SK-N-SH (cell line): ENCODE measurements at regions not wholly inside any gene's neighbourhood (a gene's known extent, or its start where the extent isn't known, plus 50 kb on each side); places are given as distances from the start of the nearest gene placed in this dataset.
A peak's percentile ranks its signal among the peaks of the same experiment; 100 is the strongest.

Experiments
- CTCF ChIA-PET: fragments of 300-600, 350-600 bp; formaldehyde crosslinking; extraction: SDS; loops from one replicate; lab custom pipeline; 2021; lab: Yijun Ruan, JAX
- POLR2A ChIA-PET: fragments of 350-600 bp; sonication (Branson Sonifier 250); formaldehyde crosslinking; extraction: SDS; loops from one replicate; lab custom pipeline; 2020; ENCODE audit warnings: antibody characterized with exemption, inconsistent platforms; lab: Yijun Ruan, JAX
- DNase-seq: peaks from one replicate; pipeline ENCODE4 v3.0.0; 2012
- H2AFZ ChIP-seq: fragments of 200-600 bp; sonication (generic); 2 replicates; pipeline ENCODE4 v1.8.1; 2016; ENCODE audit warnings: antibody characterized with exemption, mild to moderate bottlenecking, low read depth
- H3F3A ChIP-seq: fragments of 200-600 bp; sonication (generic); replicated peaks from 2 replicates; pipeline ENCODE3; 2016; ENCODE audit warnings: antibody characterized with exemption, mild to moderate bottlenecking; ENCODE audit not compliant: insufficient read depth
- H3K27ac ChIP-seq, 2 experiments: fragments of 200-500 bp in 1 of 2; fragments of 200-600 bp in 1 of 2; sonication (Bioruptor generic) in 1 of 2; sonication (generic), shearing (Covaris generic) in 1 of 2; 2 replicates each; pipeline versions ENCODE4 v1.5.1 to v1.6.1; 2014 to 2016; ENCODE audit warnings: low read depth in 2 of 2, inconsistent platforms in 1 of 2, low read length in 1 of 2, mild to moderate bottlenecking in 1 of 2, mixed read lengths in 1 of 2
- H3K27me3 ChIP-seq: fragments of 200-600 bp; sonication (generic), shearing (Covaris generic); 2 replicates; pipeline ENCODE4 v1.6.1; 2016; ENCODE audit warnings: mixed run types; ENCODE audit not compliant: insufficient read depth
- H3K36me3 ChIP-seq, 2 experiments: fragments of 200-500 bp in 1 of 2; fragments of 200-600 bp in 1 of 2; sonication (Bioruptor generic) in 1 of 2; sonication (generic) in 1 of 2; replicated peaks in 1 of 2; 2 replicates each; pipeline versions ENCODE3 to v1.5.1; 2014 to 2016; ENCODE audit warnings: low read length in 1 of 2, mild to moderate bottlenecking in 1 of 2; ENCODE audit not compliant: insufficient read depth in 2 of 2, control insufficient read depth in 1 of 2
- H3K4me1 ChIP-seq, 2 experiments: fragments of 200-500 bp in 1 of 2; fragments of 200-600 bp in 1 of 2; sonication (Bioruptor generic) in 1 of 2; sonication (generic), shearing (Covaris generic) in 1 of 2; 2 replicates each; pipeline versions ENCODE4 v1.5.1 to v1.6.1; 2014 to 2016; ENCODE audit warnings: low read depth in 1 of 2, low read length in 1 of 2, mixed run types in 1 of 2; ENCODE audit not compliant: insufficient read depth in 2 of 2, control insufficient read depth in 1 of 2
- H3K4me2 ChIP-seq: fragments of 200-600 bp; sonication (generic), shearing (Covaris generic); 2 replicates; pipeline ENCODE4 v1.6.1; 2017; ENCODE audit warnings: mixed run types
- H3K4me3 ChIP-seq, 2 experiments: fragments of 200-500 bp in 1 of 2; fragments of 200-600 bp in 1 of 2; sonication (Bioruptor generic) in 1 of 2; sonication (generic), shearing (Covaris generic) in 1 of 2; 2 replicates each; pipeline versions ENCODE4 v1.5.1 to v1.8.1; 2014 to 2016; ENCODE audit warnings: low read depth in 2 of 2, inconsistent platforms in 1 of 2, low read length in 1 of 2, mild to moderate bottlenecking in 1 of 2, mixed read lengths in 1 of 2, moderate library complexity in 1 of 2
- H3K79me2 ChIP-seq: fragments of 200-600 bp; sonication (generic); 2 replicates; pipeline ENCODE4 v1.8.1; 2017; ENCODE audit warnings: mild to moderate bottlenecking; ENCODE audit not compliant: insufficient read depth
- H3K9ac ChIP-seq: fragments of 200-600 bp; sonication (generic); 2 replicates; pipeline ENCODE4 v1.6.1; 2017; ENCODE audit warnings: mixed run types
- H3K9me2 ChIP-seq: fragments of 200-600 bp; sonication (generic); 2 replicates; pipeline ENCODE4 v1.6.1; 2017; ENCODE audit warnings: mixed run types
- H3K9me3 ChIP-seq: fragments of 200-600 bp; sonication (generic); 2 replicates; pipeline ENCODE4 v1.6.1; 2017; ENCODE audit warnings: mixed run types, mild to moderate bottlenecking, moderate library complexity
- H4K20me1 ChIP-seq: fragments of 200-600 bp; sonication (generic); 2 replicates; pipeline ENCODE4 v1.6.1; 2017; ENCODE audit warnings: mild to moderate bottlenecking, mixed run types; ENCODE audit not compliant: insufficient read depth
- CHD2 ChIP-seq: fragments of 150-350 bp; IDR thresholded peaks from 2 replicates; pipeline ENCODE4 v1.6.1; 2018; ENCODE audit warnings: low read length; ENCODE audit not compliant: partially characterized antibody
- EP300 ChIP-seq, 2 experiments: IDR thresholded peaks; 2 replicates each; pipeline versions ENCODE4 v1.4.0 to v1.6.1; 2012; ENCODE audit warnings: borderline replicate concordance in 1 of 2, low read depth in 1 of 2, low read length in 1 of 2
- EZH2phosphoT487 ChIP-seq: fragments of 200-600 bp; sonication (generic); IDR thresholded peaks from 2 replicates; pipeline ENCODE4 v1.6.1; 2017; ENCODE audit warnings: low read depth, mixed run types, mild to moderate bottlenecking, antibody characterized with exemption, moderate library complexity, borderline replicate concordance
- FOSL2 ChIP-seq: IDR thresholded peaks from 2 replicates; pipeline ENCODE4 v1.4.0; 2012; ENCODE audit warnings: low read depth, mild to moderate bottlenecking, moderate library complexity, borderline replicate concordance
- FOXJ3 ChIP-seq: sonication (generic); formaldehyde crosslinking; IDR thresholded peaks from 2 replicates; pipeline ENCODE4 v1.5.1; 2020; ENCODE audit warnings: mild to moderate bottlenecking, missing genetic modification reagents
- FOXM1 ChIP-seq: IDR thresholded peaks from 2 replicates; pipeline ENCODE4 v1.4.0; 2012; ENCODE audit warnings: low read depth, mild to moderate bottlenecking
- GATA2 ChIP-seq: sonication (generic); formaldehyde crosslinking; IDR thresholded peaks from 2 replicates; pipeline ENCODE4 v1.5.0; 2020; ENCODE audit warnings: mild to moderate bottlenecking, missing genetic modification reagents
- JUND ChIP-seq: IDR thresholded peaks from 2 replicates; pipeline ENCODE4 v1.4.0; 2012
- MEF2A ChIP-seq: IDR thresholded peaks from 2 replicates; pipeline ENCODE4 v1.4.0; 2012; ENCODE audit warnings: low read depth, borderline replicate concordance
- MXI1 ChIP-seq: IDR thresholded peaks from 2 replicates; pipeline ENCODE4 v1.6.1; 2012; ENCODE audit warnings: mild to moderate bottlenecking, low read depth, low read length, improper control_type of control experiment
- NFIC ChIP-seq: IDR thresholded peaks from 2 replicates; pipeline ENCODE4 v1.4.0; 2012; ENCODE audit warnings: borderline replicate concordance
- NRF1 ChIP-seq: IDR thresholded peaks from 2 replicates; pipeline ENCODE4 v1.6.1; 2012; ENCODE audit warnings: low read depth, mild to moderate bottlenecking, low read length
- PBX3 ChIP-seq: IDR thresholded peaks from 2 replicates; pipeline ENCODE4; 2012
- RAD21 ChIP-seq: IDR thresholded peaks from 2 replicates; pipeline ENCODE4 v1.6.1; 2012; ENCODE audit warnings: mild to moderate bottlenecking, low read length
- RFX5 ChIP-seq: IDR thresholded peaks from 2 replicates; pipeline ENCODE4 v1.6.1; 2012; ENCODE audit warnings: mild to moderate bottlenecking, improper control_type of control experiment, low read length
- RXRA ChIP-seq: IDR thresholded peaks from 2 replicates; pipeline ENCODE4 v1.4.0; 2012; ENCODE audit warnings: low read depth, mild to moderate bottlenecking, borderline replicate concordance
- SIN3A ChIP-seq: IDR thresholded peaks from 2 replicates; pipeline ENCODE4 v1.6.1; 2012; ENCODE audit warnings: low read depth, mild to moderate bottlenecking, low read length, moderate library complexity, borderline replicate concordance
- SMC3 ChIP-seq: IDR thresholded peaks from 2 replicates; pipeline ENCODE4 v1.6.1; 2012; ENCODE audit warnings: low read depth, low read length, improper control_type of control experiment
- TCF12 ChIP-seq: IDR thresholded peaks from 2 replicates; pipeline ENCODE4 v1.4.0; 2012
- TEAD4 ChIP-seq: IDR thresholded peaks from 2 replicates; pipeline ENCODE4 v1.4.0; 2012; ENCODE audit warnings: mild to moderate bottlenecking, borderline replicate concordance; ENCODE audit not compliant: insufficient read depth
- USF2 ChIP-seq: fragments of 150-350 bp; IDR thresholded peaks from 2 replicates; pipeline ENCODE4 v1.6.1; 2017; ENCODE audit warnings: antibody characterized with exemption, low read length, low read depth, borderline replicate concordance
- YY1 ChIP-seq: IDR thresholded peaks from 2 replicates; pipeline ENCODE4 v1.4.0; 2012; ENCODE audit warnings: low read depth, mild to moderate bottlenecking
- WGBS: methylation state at CpG from one replicate; pipeline ENCODE4 v1.1.6; 2017; ENCODE audit warnings: low lambda C conversion rate; 5-methylcytosine and 5-hydroxymethylcytosine counted together
- TF ChIP-seq, protein P1 (sequence below): fragments of 200-600 bp; sonication (generic); IDR thresholded peaks from 2 replicates; pipeline ENCODE4 v1.6.1; 2017; ENCODE audit warnings: antibody characterized with exemption, mild to moderate bottlenecking, moderate library complexity
- TF ChIP-seq, protein P2 (sequence below): IDR thresholded peaks from 2 replicates; pipeline ENCODE4 v1.4.0; 2012; ENCODE audit warnings: low read depth, borderline replicate concordance
- TF ChIP-seq, protein P3 (sequence below): IDR thresholded peaks from 2 replicates; pipeline ENCODE4 v1.4.0; 2012; ENCODE audit warnings: low read depth

DNA sequence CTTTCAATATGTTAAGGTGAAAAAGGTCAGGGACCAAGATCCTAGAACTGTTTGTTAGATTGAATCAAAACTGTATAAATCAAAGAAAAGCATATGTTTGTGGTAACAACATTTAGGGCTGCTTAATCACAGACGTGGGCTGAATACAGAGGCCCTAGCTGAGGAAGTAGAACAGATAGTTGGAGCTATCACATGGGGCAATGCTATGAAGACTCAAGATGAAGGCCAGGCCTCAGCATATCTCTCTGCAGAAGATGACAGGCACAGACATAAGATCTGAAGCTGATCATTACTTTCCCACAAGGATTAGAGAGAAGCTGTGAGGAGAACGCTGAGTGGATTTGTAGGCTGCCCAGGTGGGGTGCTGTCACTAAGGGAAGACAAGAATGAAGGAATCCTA lies 158.6 kb upstream of the CARD18 start:
- no peak overlapping the region for H3K9ac ChIP-seq
- H3K4me3 ChIP-seq: no peak overlapping the region
- TF ChIP-seq FOXM1: no peak
- TF ChIP-seq RFX5: no peak
- no peaks in the 10 kb centered on the region for H3K36me3 ChIP-seq
- no peaks in the 10 kb centered on the region for H3K9me2 ChIP-seq
- no peaks in the 10 kb centered on the region for H3F3A ChIP-seq
- H3K27me3 ChIP-seq: no peaks in the 10 kb centered on the region
- ChIA-PET CTCF (no interaction called here), POLR2A (no interaction called here)
- H3K9me3 ChIP-seq: no peaks in the 10 kb centered on the region
- H4K20me1 ChIP-seq: no peaks in the 10 kb centered on the region
- H3K27ac ChIP-seq: peak overlapping the region in 1 of 2 experiments; percentile 15; a peak in 1 of 4 replicates
- WGBS: 80% methylated on average over 2 of the region's 2 CpGs
- peaks cover 0 to 12% of the 10 kb centered on the region in 2 experiments; a peak in 1 of 4 replicates for H3K4me1 ChIP-seq
- H3K79me2 ChIP-seq: no peaks in the 10 kb centered on the region
- H2AFZ ChIP-seq: peak overlapping the region; percentile 71
- no peak for DNase-seq
- peak overlapping the region; percentile 38; the same call in 1 of the 2 replicates for H3K4me2 ChIP-seq

DNA sequence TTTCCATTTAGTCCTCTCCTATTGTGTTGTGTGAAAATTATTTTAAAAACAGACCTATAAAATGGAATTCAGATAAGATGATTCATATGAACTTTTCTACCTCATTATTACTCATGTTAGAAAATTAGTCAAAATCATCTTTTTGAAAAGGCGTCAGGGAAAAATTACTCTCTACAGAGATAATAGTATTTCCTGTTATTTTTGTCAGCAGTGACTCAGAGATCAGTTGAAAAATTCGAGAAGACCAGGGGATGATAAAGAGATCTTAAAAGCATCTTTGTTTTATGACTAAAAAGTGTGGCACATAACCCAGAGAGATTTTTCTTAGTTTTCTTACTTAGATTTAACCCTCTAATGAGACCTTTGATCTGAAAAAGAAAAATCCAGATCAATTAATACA lies 157.9 kb upstream of the CARD18 start:
- POLR2A ChIA-PET: no interaction called here
- Histone ChIP-seq H3K4me1 (peaks cover 0 to 12% of the 10 kb centered on the region in 2 experiments; a peak in 1 of 4 replicates), H3K79me2 (no peaks in the 10 kb centered on the region), H3K4me3 (no peak overlapping the region), H3K9me3 (no peaks in the 10 kb centered on the region), H3K36me3 (no peaks in the 10 kb centered on the region), H2AFZ (no peak overlapping the region), H3K9ac (no peak overlapping the region), H3K27me3 (no peaks in the 10 kb centered on the region), H3F3A (peaks cover 1% of the 10 kb centered on the region), H3K4me2 (no peak overlapping the region), H3K9me2 (no peaks in the 10 kb centered on the region), H3K27ac (no peak overlapping the region; a peak in 1 of 4 replicates), H4K20me1 (no peaks in the 10 kb centered on the region)
- DNase-seq: no peak
- CTCF ChIA-PET: no interaction called here
- WGBS: 10% methylated on average over 2 of the region's 2 CpGs
- no peak for TF ChIP-seq NRF1
- peak; percentile 60 for TF ChIP-seq FOSL2
- TF ChIP-seq MXI1: no peak
- no peak for TF ChIP-seq SMC3
- no peak for TF ChIP-seq RFX5
- peak; percentile 41 for TF ChIP-seq PBX3
- TF ChIP-seq FOXM1: no peak
- TF ChIP-seq FOXJ3: no peak
- TF ChIP-seq MEF2A: no peak
- no peak; the same call in 1 of the 2 replicates for TF ChIP-seq NFIC
- TF ChIP-seq, protein P1, sequence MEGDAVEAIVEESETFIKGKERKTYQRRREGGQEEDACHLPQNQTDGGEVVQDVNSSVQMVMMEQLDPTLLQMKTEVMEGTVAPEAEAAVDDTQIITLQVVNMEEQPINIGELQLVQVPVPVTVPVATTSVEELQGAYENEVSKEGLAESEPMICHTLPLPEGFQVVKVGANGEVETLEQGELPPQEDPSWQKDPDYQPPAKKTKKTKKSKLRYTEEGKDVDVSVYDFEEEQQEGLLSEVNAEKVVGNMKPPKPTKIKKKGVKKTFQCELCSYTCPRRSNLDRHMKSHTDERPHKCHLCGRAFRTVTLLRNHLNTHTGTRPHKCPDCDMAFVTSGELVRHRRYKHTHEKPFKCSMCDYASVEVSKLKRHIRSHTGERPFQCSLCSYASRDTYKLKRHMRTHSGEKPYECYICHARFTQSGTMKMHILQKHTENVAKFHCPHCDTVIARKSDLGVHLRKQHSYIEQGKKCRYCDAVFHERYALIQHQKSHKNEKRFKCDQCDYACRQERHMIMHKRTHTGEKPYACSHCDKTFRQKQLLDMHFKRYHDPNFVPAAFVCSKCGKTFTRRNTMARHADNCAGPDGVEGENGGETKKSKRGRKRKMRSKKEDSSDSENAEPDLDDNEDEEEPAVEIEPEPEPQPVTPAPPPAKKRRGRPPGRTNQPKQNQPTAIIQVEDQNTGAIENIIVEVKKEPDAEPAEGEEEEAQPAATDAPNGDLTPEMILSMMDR: no peak
- TF ChIP-seq, protein P2, sequence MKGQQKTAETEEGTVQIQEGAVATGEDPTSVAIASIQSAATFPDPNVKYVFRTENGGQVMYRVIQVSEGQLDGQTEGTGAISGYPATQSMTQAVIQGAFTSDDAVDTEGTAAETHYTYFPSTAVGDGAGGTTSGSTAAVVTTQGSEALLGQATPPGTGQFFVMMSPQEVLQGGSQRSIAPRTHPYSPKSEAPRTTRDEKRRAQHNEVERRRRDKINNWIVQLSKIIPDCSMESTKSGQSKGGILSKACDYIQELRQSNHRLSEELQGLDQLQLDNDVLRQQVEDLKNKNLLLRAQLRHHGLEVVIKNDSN: no peak
- TF ChIP-seq YY1: no peak
- TF ChIP-seq JUND: peak; percentile 32; the same call in 1 of the 2 replicates
- peak; percentile 15; the same call in 1 of the 2 replicates for TF ChIP-seq RXRA
- TF ChIP-seq RAD21: no peak
- TF ChIP-seq SIN3A: no peak
- TF ChIP-seq TCF12: peak; percentile 43
- peak in 1 of 2 experiments; percentile 60; a peak in 1 of 4 replicates for TF ChIP-seq EP300 (IDR thresholded peaks at IDR 0.05; ENCODE audit: borderline replicate concordance in 1 of 2, low read depth in 1 of 2, low read length in 1 of 2)
- TF ChIP-seq GATA2 (CRISPR knock-in tag): no peak
- no peak for TF ChIP-seq CHD2
- no peak for TF ChIP-seq EZH2phosphoT487
- 0 out of 2 replicates have a peak, but pooled peaks have one; percentile 15 for TF ChIP-seq TEAD4
- no peak for TF ChIP-seq USF2
- TF ChIP-seq, protein P3, sequence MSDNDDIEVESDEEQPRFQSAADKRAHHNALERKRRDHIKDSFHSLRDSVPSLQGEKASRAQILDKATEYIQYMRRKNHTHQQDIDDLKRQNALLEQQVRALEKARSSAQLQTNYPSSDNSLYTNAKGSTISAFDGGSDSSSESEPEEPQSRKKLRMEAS: no peak
